ENCODE measurements at regions not wholly inside any gene's neighbourhood (a gene's known extent, or its start where the extent isn't known, plus 50 kb on each side); places are given as distances from the start of the nearest gene placed in this dataset.

- TF ChIP-seq CTCF (IDR thresholded peaks at IDR 0.05; ENCODE audit: low read depth, low read length), result no peak
- Histone ChIP-seq H3K27ac (ENCODE audit: low read depth, low read length) (no peak overlapping the region), H3K9me3 (ENCODE audit: control insufficient read depth, insufficient read depth, low read length) (peaks cover 3% of the 10 kb centered on the region; the same call in 1 of the 2 replicates), H3K27me3 (ENCODE audit: control insufficient read depth, insufficient read depth, low read length) (no peaks in the 10 kb centered on the region), H3K4me3 (ENCODE audit: low read depth, low read length) (no peak overlapping the region)
- POLR2A ChIA-PET, result no interaction called here
- CTCF ChIA-PET, result no interaction called here
- DNase-seq (ENCODE audit: low read depth, low spot score), result no peak
Measured at GRCh38 chr6:8549074-8549790, 113.9 kb upstream of the SLC35B3 start.

- Histone ChIP-seq H3K9me3 (ENCODE audit: control insufficient read depth, insufficient read depth, low read length) (peaks cover 1% of the 10 kb centered on the region; the same call in 1 of the 2 replicates), H3K27me3 (ENCODE audit: control insufficient read depth, insufficient read depth, low read length) (no peaks in the 10 kb centered on the region), H3K4me3 (ENCODE audit: low read depth, low read length) (no peak overlapping the region), H3K27ac (ENCODE audit: low read depth, low read length) (no peak overlapping the region)
- ChIA-PET CTCF (no interaction called here), POLR2A (no interaction called here)
- no peak for TF ChIP-seq CTCF (IDR thresholded peaks at IDR 0.05; ENCODE audit: low read depth, low read length)
- no peak for DNase-seq (ENCODE audit: low read depth, low spot score)
Measured at GRCh38 chr6:8546496-8546895, 111.2 kb upstream of the SLC35B3 start.

- TF ChIP-seq CTCF (IDR thresholded peaks at IDR 0.05; ENCODE audit: low read depth, low read length), result no peak
- ChIA-PET CTCF (no interaction called here), POLR2A (no interaction called here)
- Histone ChIP-seq H3K27ac (ENCODE audit: low read depth, low read length) (no peak overlapping the region), H3K27me3 (ENCODE audit: control insufficient read depth, insufficient read depth, low read length) (no peaks in the 10 kb centered on the region), H3K4me3 (ENCODE audit: low read depth, low read length) (no peak overlapping the region), H3K9me3 (ENCODE audit: control insufficient read depth, insufficient read depth, low read length) (no peaks in the 10 kb centered on the region)
- no peak for DNase-seq (ENCODE audit: low read depth, low spot score)
Measured at GRCh38 chr6:8545336-8545735, 110.0 kb upstream of the SLC35B3 start.

GRCh38 chr6:8543714-8544113 is 108.4 kb upstream of the SLC35B3 start:
- Histone ChIP-seq H3K27ac (ENCODE audit: low read depth, low read length) (no peak overlapping the region), H3K9me3 (ENCODE audit: control insufficient read depth, insufficient read depth, low read length) (no peaks in the 10 kb centered on the region), H3K4me3 (ENCODE audit: low read depth, low read length) (no peak overlapping the region), H3K27me3 (ENCODE audit: control insufficient read depth, insufficient read depth, low read length) (no peaks in the 10 kb centered on the region)
- POLR2A ChIA-PET, result no interaction called here
- CTCF ChIA-PET, result no interaction called here
- no peak for TF ChIP-seq CTCF (IDR thresholded peaks at IDR 0.05; ENCODE audit: low read depth, low read length)
- DNase-seq (ENCODE audit: low read depth, low spot score), result no peak

GRCh38 chr6:8539453-8539852 is 104.1 kb upstream of the SLC35B3 start:
- POLR2A ChIA-PET, result no interaction called here
- no peak for DNase-seq (ENCODE audit: low read depth, low spot score)
- CTCF ChIA-PET, result no interaction called here

More at GRCh38 chr6:8539453-8539852, 104.1 kb upstream of the SLC35B3 start:
- no peaks in the 10 kb centered on the region for H3K27me3 ChIP-seq (ENCODE audit: control insufficient read depth, insufficient read depth, low read length)
- no peaks in the 10 kb centered on the region; the same call in none of the 2 replicates for H3K9me3 ChIP-seq (ENCODE audit: control insufficient read depth, insufficient read depth, low read length)
- TF ChIP-seq CTCF (IDR thresholded peaks at IDR 0.05; ENCODE audit: low read depth, low read length), result no peak
- H3K4me3 ChIP-seq (ENCODE audit: low read depth, low read length), result no peak overlapping the region
- no peak overlapping the region for H3K27ac ChIP-seq (ENCODE audit: low read depth, low read length)
